ENCODE measurements at regions not wholly inside any gene's neighbourhood (a gene's known extent, or its start where the extent isn't known, plus 50 kb on each side); places are given as distances from the start of the nearest gene placed in this dataset.

DNA sequence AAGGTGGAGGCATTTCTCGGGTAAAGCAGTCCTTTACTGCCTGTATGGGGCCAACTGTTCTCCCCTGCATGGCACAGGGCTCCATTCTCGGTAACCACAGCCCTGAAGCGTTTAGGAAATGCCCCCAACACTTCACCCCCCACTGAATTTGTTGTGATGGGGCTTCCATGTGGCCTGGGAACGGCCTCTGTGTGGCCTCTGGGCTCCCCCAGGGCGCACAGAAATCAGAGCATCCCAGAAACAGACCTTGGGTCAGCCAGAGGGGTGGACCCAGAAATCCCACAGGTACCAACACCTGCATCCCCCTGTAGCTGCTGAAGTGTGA, 153.7 kb upstream of the VSTM2B start:
- TF ChIP-seq CTCF (IDR thresholded peaks at IDR 0.05; ENCODE audit: low read depth, low read length) (no peak), EZH2phosphoT487 (IDR thresholded peaks at IDR 0.05; ENCODE audit: low read depth) (no peak)
